ENCODE measurements at regions not wholly inside any gene's neighbourhood (a gene's known extent, or its start where the extent isn't known, plus 50 kb on each side); places are given as distances from the start of the nearest gene placed in this dataset.

GRCh38 chr3:157859541-157859940, 246.7 kb downstream of the SHOX2 start (continued):
- no peak for TF ChIP-seq CHD7 (IDR thresholded peaks at IDR 0.05; ENCODE audit: insufficient replicate concordance, low read length)
